SK-N-SH (cell line): ENCODE measurements at regions not wholly inside any gene's neighbourhood (a gene's known extent, or its start where the extent isn't known, plus 50 kb on each side); places are given as distances from the start of the nearest gene placed in this dataset.

Source experiments
- CTCF ChIP-seq: fragments of 200-600 bp; sonication (generic); IDR thresholded peaks from 2 replicates; pipeline ENCODE4 v1.6.1; 2017; ENCODE audit warnings: antibody characterized with exemption, mild to moderate bottlenecking, moderate library complexity
- MAX ChIP-seq: IDR thresholded peaks from 2 replicates; pipeline ENCODE4 v1.4.0; 2012; ENCODE audit warnings: low read depth
- POLR2AphosphoS5 ChIP-seq: IDR thresholded peaks from 2 replicates; pipeline ENCODE4 v1.6.1; 2012; ENCODE audit warnings: low read depth, low read length
- RFX5 ChIP-seq: IDR thresholded peaks from 2 replicates; pipeline ENCODE4 v1.6.1; 2012; ENCODE audit warnings: mild to moderate bottlenecking, improper control_type of control experiment, low read length

GRCh38 chr2:225841314-225841713, 441.8 kb downstream of the NYAP2 start:
- no peak for TF ChIP-seq CTCF
- no peak for TF ChIP-seq RFX5
- no peak for TF ChIP-seq POLR2AphosphoS5
- TF ChIP-seq MAX: no peak
